Right atrium auricular region (tissue), 2 donors: ENCODE measurements at regions not wholly inside any gene's neighbourhood (a gene's known extent, or its start where the extent isn't known, plus 50 kb on each side); places are given as distances from the start of the nearest gene placed in this dataset.

ENCODE experiments used
- DNase-seq: peaks from one replicate; pipeline ENCODE4 v3.0.0-alpha.2; 2019; ENCODE audit warnings: low spot score
- H3K27ac ChIP-seq, 2 donors: fragments of 200-600 bp; sonication (generic); 1 replicate in 1 of 2; 2 replicates in 1 of 2; pipeline ENCODE4 v1.5.1; 2016 to 2019
- H3K27me3 ChIP-seq, 2 donors: fragments of 200-600 bp; sonication (generic); one replicate each; pipeline versions ENCODE4 v1.5.1 to v1.6.0; 2017 to 2019
- H3K36me3 ChIP-seq: fragments of 200-600 bp; sonication (generic); one replicate; pipeline ENCODE4 v1.5.1; 2016
- H3K4me1 ChIP-seq, 2 donors: fragments of 200-600 bp; sonication (generic); one replicate each; pipeline versions ENCODE4 v1.5.1 to v1.6.0; 2017 to 2019
- H3K4me3 ChIP-seq, 2 donors: fragments of 200-600 bp; sonication (generic); 1 replicate in 1 of 2; 2 replicates in 1 of 2; pipeline ENCODE4 v1.5.1; 2017 to 2019; ENCODE audit warnings: mild to moderate bottlenecking in 1 of 2, moderate library complexity in 1 of 2
- H3K9me3 ChIP-seq, 2 donors: fragments of 200-600 bp; sonication (generic); one replicate each; pipeline ENCODE4 v1.5.1; 2019
- TF ChIP-seq, protein P1 (sequence below), 2 donors: fragments of 200-600 bp; sonication (generic); IDR thresholded peaks; one replicate each; pipeline ENCODE4 v1.5.1; 2019; ENCODE audit warnings: antibody characterized with exemption in 2 of 2

DNA sequence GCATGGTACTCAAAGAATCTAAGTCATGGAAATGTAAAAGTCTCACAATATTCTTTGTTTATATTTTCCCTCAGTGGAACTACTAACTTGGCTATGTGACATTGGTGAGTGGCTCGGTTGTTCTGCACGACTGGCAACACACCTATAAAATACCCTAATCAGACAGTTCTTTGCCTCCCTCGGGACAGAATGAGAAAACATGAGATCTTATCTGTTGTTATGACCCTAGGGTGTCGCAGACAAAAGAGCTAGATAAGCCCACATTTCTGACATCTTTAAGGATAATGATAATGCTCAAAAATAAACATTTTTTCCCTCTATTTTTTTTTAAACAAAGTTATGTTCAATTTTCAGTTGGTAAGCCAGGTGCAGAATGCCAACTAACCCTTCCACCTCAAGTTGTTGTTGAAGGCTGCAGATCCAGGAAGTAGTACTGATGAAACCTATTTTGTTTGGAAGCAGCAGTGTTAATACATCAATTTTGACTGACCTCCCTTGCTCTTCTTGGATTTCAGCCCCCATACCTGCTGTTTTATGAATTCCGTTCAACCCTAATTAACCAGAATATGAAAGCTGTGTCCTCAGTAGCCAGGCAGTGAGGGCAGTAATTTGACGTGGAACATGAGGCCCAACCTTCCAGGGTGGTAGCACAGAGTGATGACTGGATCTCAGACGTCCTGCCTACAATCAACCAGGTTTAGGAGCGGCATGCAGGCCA lies 108.7 kb upstream of the DUSP10 start:
- H3K36me3 ChIP-seq, result no peaks in the 10 kb centered on the region
- H3K9me3 ChIP-seq, result no peaks in the 10 kb centered on the region
- no peak overlapping the region for H3K27ac ChIP-seq
- H3K4me3 ChIP-seq, result no peak overlapping the region
- no peaks in the 10 kb centered on the region for H3K27me3 ChIP-seq
- TF ChIP-seq, protein P1, sequence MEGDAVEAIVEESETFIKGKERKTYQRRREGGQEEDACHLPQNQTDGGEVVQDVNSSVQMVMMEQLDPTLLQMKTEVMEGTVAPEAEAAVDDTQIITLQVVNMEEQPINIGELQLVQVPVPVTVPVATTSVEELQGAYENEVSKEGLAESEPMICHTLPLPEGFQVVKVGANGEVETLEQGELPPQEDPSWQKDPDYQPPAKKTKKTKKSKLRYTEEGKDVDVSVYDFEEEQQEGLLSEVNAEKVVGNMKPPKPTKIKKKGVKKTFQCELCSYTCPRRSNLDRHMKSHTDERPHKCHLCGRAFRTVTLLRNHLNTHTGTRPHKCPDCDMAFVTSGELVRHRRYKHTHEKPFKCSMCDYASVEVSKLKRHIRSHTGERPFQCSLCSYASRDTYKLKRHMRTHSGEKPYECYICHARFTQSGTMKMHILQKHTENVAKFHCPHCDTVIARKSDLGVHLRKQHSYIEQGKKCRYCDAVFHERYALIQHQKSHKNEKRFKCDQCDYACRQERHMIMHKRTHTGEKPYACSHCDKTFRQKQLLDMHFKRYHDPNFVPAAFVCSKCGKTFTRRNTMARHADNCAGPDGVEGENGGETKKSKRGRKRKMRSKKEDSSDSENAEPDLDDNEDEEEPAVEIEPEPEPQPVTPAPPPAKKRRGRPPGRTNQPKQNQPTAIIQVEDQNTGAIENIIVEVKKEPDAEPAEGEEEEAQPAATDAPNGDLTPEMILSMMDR (IDR thresholded peaks at IDR 0.05), result no peak
- H3K4me1 ChIP-seq, result no peaks in the 10 kb centered on the region
- DNase-seq, result no peak

DNA sequence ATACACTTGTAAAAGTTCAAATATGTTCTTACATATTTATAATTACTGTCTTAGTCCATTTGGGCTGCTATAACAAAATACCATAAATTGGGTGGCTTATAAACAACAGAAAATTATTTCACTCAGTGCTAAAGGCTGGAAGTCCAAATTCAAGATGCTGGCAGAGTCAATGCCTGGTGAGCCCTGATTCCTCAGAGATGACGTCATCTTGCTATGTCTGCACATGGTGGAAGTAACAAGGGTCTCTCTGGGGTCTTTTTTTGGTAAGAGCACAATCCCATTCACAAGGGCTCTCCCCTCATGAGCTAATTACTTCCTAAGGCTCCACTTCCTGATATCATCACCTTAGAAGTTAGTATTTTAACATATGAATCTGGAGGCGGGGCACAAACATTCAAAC lies 108.0 kb upstream of the DUSP10 start:
- no peaks in the 10 kb centered on the region for H3K4me1 ChIP-seq
- no peaks in the 10 kb centered on the region for H3K36me3 ChIP-seq
- H3K27ac ChIP-seq, result no peak overlapping the region
- H3K4me3 ChIP-seq, result no peak overlapping the region
- H3K27me3 ChIP-seq, result no peaks in the 10 kb centered on the region
- DNase-seq, result no peak
- H3K9me3 ChIP-seq, result no peaks in the 10 kb centered on the region
- TF ChIP-seq, protein P1 (IDR thresholded peaks at IDR 0.05), result no peak

DNA sequence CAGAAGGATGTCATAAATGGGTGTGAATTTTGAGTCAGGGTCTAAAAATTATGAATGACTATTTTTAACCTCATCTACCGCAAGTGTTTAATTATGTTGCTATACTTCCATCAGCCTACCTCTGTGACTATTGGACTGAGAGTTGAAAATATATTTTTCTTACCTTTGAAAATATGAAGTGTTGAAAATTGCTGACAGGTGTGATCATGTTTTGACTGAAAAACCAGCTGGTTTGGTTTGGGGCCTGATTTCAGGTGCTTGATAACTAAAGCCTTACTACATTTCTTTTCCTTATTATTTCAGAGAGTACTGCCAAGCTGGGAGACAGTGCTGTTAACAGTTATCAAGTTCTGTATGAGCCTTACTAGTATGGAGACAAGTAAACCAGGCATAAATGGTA lies 107.2 kb upstream of the DUSP10 start:
- Histone ChIP-seq H3K27ac (no peak overlapping the region), H3K4me3 (no peak overlapping the region), H3K4me1 (no peaks in the 10 kb centered on the region), H3K9me3 (no peaks in the 10 kb centered on the region), H3K36me3 (no peaks in the 10 kb centered on the region), H3K27me3 (no peaks in the 10 kb centered on the region)
- TF ChIP-seq, protein P1 (IDR thresholded peaks at IDR 0.05), result no peak
- DNase-seq, result no peak

DNA sequence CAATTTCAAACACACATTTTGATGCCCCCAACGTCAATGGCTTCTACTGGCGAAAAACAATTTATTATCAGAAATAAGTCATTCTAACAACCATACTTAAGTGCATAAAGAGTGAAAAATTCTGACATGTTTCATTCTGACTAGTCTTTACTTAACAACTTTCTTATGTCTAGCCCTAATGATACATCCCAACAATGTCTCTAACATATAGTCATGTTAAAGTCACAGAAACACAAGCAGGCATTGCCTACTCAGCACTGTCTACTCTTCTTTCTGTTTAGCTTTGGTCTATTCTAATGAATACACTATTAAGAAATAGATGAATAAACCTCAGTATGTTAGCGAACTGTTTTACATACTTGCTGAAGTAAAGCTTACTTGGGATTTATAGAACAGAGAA lies 105.8 kb upstream of the DUSP10 start:
- Histone ChIP-seq H3K4me1 (no peaks in the 10 kb centered on the region), H3K4me3 (no peak overlapping the region), H3K9me3 (no peaks in the 10 kb centered on the region), H3K27me3 (no peaks in the 10 kb centered on the region), H3K36me3 (no peaks in the 10 kb centered on the region), H3K27ac (no peak overlapping the region)
- no peak for DNase-seq
- TF ChIP-seq, protein P1 (IDR thresholded peaks at IDR 0.05), result no peak

DNA sequence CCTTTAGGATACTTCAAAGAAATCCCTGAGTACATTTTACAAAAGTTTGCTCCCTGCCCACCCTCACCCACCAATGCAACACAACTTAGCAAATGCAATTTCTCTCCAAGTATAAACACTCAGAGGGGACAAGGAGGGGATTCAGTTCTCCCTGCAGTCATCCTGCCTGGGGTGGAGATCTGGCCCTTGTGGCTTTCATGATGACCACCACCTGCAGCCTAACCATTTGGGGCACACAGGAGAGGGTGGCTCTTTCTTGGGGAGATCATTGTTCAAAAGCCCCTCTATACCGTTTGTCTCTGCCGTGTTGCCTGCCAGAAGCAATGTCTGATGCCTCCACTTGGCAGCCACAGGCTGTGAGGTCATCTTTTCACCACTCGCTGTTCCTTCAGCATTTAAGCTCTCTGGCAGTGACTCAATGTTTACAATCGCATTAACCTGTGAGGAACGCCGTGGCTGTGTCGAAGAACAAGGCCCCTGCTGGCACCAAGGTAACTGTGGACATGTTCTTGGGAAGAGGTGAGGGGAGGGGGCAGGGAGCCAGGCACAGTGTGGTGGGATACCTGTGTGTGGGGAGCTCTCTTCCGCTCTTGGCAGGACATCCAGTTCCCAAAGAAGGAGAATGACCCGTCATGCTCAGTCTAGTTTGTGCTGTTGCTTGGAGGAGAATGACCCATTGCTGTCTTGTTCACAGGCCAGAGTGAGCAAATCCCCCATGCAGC lies 103.9 kb upstream of the DUSP10 start:
- H3K4me3 ChIP-seq, result no peak overlapping the region
- peak; percentile 65 for DNase-seq

More for the DNA sequence above, 103.9 kb upstream of the DUSP10 start:
- no peaks in the 10 kb centered on the region for H3K36me3 ChIP-seq
- no peaks in the 10 kb centered on the region for H3K27me3 ChIP-seq
- TF ChIP-seq, protein P1 (IDR thresholded peaks at IDR 0.05), result no peak
- H3K27ac ChIP-seq, result peak overlapping the region in 1 of 2 donors; percentile 66
- no peaks in the 10 kb centered on the region for H3K9me3 ChIP-seq
- H3K4me1 ChIP-seq, result no peaks in the 10 kb centered on the region
